Activated CD4-positive, alpha-beta T cell treated with anti-CD3 and anti-CD28 coated beads, Interleukin-2, amount 10 ng/mL, durations not matched to agents 24 days and 14 days (primary cell): ENCODE measurements at regions not wholly inside any gene's neighbourhood (a gene's known extent, or its start where the extent isn't known, plus 50 kb on each side); places are given as distances from the start of the nearest gene placed in this dataset.
"Not testable (repeated sequence)": the region's sequence is repeated elsewhere in the genome, so short reads cannot be mapped to it uniquely, and the experiment has no call there.

ENCODE experiments used
- DNase-seq: peaks from one replicate; pipeline ENCODE4 v3.0.0; 2022
- H3K27ac Mint-ChIP-seq: one replicate; pipeline ENCODE4 v1.8.0; 2022; ENCODE audit warnings: mild to moderate bottlenecking, mixed read lengths
- H3K27me3 Mint-ChIP-seq: one replicate; pipeline ENCODE4 v1.8.0; 2022; ENCODE audit warnings: mixed read lengths
- H3K36me3 Mint-ChIP-seq: one replicate; pipeline ENCODE4 v1.8.0; 2022; ENCODE audit warnings: low read depth, mild to moderate bottlenecking, mixed read lengths
- H3K4me1 Mint-ChIP-seq: one replicate; pipeline ENCODE4 v1.8.0; 2021; ENCODE audit warnings: mixed read lengths
- H3K4me3 Mint-ChIP-seq: one replicate; pipeline ENCODE4 v1.8.0; 2022; ENCODE audit warnings: mild to moderate bottlenecking, moderate library complexity, mixed read lengths
- H3K9me3 Mint-ChIP-seq: one replicate; pipeline ENCODE4 v1.8.0; 2021; ENCODE audit warnings: mixed read lengths
- intact Hi-C: fragments of 100-400 bp; cut with micrococcal nuclease; formaldehyde crosslinking; loops from one replicate; pipeline ENCODE4 v1.15.1; 2023

DNA sequence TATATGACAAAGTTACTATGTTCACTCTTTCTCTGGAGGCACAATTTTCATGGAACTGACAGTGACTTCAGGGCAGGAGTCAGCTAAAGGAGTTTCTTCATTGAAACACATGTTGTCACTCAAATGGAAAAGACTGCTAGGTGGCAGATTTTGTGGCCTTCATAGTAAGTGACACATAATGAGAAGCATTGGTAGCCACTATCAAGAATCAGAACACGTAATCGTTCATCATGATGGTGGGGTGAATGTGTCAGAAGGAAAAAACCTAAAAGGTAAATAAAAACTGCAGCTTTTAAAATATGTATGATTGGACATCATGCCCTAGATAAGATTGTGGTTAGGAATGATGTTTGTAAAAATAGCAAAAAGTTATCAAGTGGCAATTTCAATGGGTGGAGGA is 1491.0 kb downstream of the SI start:
- Mint-ChIP-seq H3K27me3 (no peaks in the 10 kb centered on the region), H3K27ac (no peak overlapping the region)

GRCh38 chr3:163582967-163583366 is 1495.3 kb downstream of the SI start:
- Mint-ChIP-seq H3K4me1 (no peaks in the 10 kb centered on the region), H3K27me3 (no peaks in the 10 kb centered on the region)
- intact Hi-C loops = no loop called here

More for the DNA sequence above, 1491.0 kb downstream of the SI start:
- DNase-seq = no peak
- H3K4me1 Mint-ChIP-seq = no peaks in the 10 kb centered on the region
- H3K9me3 Mint-ChIP-seq = peaks cover 13% of the 10 kb centered on the region
- H3K36me3 Mint-ChIP-seq = no peaks in the 10 kb centered on the region
- no peak overlapping the region for H3K4me3 Mint-ChIP-seq
- intact Hi-C loops = no loop called here

DNA sequence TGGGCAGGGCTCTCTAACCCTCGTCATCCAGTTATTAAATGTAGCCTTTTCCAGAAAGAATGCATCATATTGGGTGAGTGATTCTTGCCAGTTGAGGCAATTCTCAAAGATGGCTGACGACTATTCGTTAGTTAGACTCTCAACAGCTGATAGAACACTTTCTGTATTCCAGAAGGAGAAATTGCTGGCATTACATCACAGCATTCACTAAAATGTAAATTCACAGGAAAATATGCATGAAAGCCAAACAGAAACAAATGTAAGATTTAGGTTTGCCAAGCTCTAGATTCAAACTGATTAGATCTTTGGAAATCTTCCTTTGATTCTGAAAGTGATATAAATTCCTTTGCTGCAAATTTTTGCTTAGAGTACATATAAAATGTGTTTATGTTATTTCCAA is 1501.0 kb downstream of the SI start:
- Mint-ChIP-seq H3K9me3 (no peaks in the 10 kb centered on the region), H3K4me3 (no peak overlapping the region), H3K4me1 (no peaks in the 10 kb centered on the region), H3K27ac (no peak overlapping the region), H3K36me3 (no peaks in the 10 kb centered on the region), H3K27me3 (no peaks in the 10 kb centered on the region)
- intact Hi-C loops = no loop called here
- DNase-seq = no peak

More at GRCh38 chr3:163582967-163583366, 1495.3 kb downstream of the SI start:
- peaks cover 10% of the 10 kb centered on the region for H3K9me3 Mint-ChIP-seq
- H3K36me3 Mint-ChIP-seq = no peaks in the 10 kb centered on the region
- DNase-seq = no peak
- H3K27ac Mint-ChIP-seq = no peak overlapping the region
- no peak overlapping the region for H3K4me3 Mint-ChIP-seq

GRCh38 chr3:163576314-163576713 is 1502.0 kb downstream of the SI start:
- no peak for DNase-seq
- H3K27ac Mint-ChIP-seq = no peak overlapping the region
- H3K9me3 Mint-ChIP-seq = peaks cover 4% of the 10 kb centered on the region
- no peaks in the 10 kb centered on the region for H3K27me3 Mint-ChIP-seq
- intact Hi-C loops = no loop called here
- H3K4me1 Mint-ChIP-seq = no peaks in the 10 kb centered on the region
- H3K4me3 Mint-ChIP-seq = no peak overlapping the region
- H3K36me3 Mint-ChIP-seq = no peaks in the 10 kb centered on the region

GRCh38 chr3:163573324-163573723 is 1505.0 kb downstream of the SI start:
- Mint-ChIP-seq H3K36me3 (no peaks in the 10 kb centered on the region), H3K27me3 (no peaks in the 10 kb centered on the region), H3K27ac (no peak overlapping the region), H3K9me3 (peaks cover 5% of the 10 kb centered on the region), H3K4me3 (no peak overlapping the region), H3K4me1 (no peaks in the 10 kb centered on the region)
- no peak for DNase-seq
- intact Hi-C loops = no loop called here

DNA sequence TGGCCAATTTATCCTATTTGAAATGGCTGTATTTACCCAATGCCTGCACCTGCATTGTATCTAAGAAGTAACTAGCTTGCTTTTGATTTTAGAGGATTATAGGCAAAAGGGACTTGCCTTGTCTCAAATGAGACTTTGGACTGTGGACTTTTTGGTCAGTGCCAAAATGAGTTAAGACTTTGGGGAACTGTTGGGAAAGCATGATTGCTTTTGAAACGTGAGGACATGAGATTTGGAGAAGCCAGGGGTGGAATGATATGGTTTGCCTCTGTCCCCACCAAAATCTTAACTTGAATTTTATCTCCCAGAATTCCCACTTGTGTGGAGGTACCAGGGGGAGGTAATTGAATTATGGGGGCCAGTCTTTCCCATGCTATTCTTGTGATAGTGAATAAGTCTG is 1505.4 kb downstream of the SI start:
- H3K36me3 Mint-ChIP-seq = no peaks in the 10 kb centered on the region
- no peak for DNase-seq
- no peak overlapping the region for H3K4me3 Mint-ChIP-seq

GRCh38 chr3:163563485-163563884 is 1514.8 kb downstream of the SI start:
- Mint-ChIP-seq H3K4me3 (no peak overlapping the region), H3K27me3 (no peaks in the 10 kb centered on the region), H3K36me3 (no peaks in the 10 kb centered on the region), H3K4me1 (no peaks in the 10 kb centered on the region), H3K27ac (no peak overlapping the region), H3K9me3 (no peaks in the 10 kb centered on the region)
- intact Hi-C loops = no loop called here
- DNase-seq = no peak

More for the DNA sequence above, 1505.4 kb downstream of the SI start:
- Mint-ChIP-seq H3K4me1 (no peaks in the 10 kb centered on the region), H3K9me3 (peaks cover 5% of the 10 kb centered on the region), H3K27me3 (no peaks in the 10 kb centered on the region), H3K27ac (no peak overlapping the region)
- intact Hi-C loops = no loop called here

DNA sequence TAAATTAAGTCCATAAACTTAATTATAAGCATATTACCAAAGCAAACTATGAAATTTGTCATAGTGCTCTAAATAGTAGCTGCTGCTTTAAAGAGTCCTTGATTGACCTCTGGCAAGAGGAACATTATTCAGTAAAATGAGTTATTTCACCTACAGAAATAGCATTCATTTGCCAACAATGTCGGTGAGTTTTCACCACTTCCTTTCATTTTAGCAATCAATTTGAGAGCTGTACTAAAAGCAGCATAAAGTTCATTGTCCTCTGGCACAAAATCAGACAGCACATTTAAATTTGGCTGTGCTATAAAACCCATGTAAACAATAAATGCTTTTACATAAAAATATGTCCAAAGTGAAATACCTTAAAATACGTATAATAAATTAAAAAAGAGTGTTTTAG is 1515.7 kb downstream of the SI start:
- Mint-ChIP-seq H3K27ac (no peak overlapping the region), H3K4me3 (no peak overlapping the region), H3K4me1 (no peaks in the 10 kb centered on the region), H3K36me3 (no peaks in the 10 kb centered on the region), H3K9me3 (no peaks in the 10 kb centered on the region), H3K27me3 (no peaks in the 10 kb centered on the region)
- DNase-seq = no peak
- intact Hi-C loops = no loop called here

DNA sequence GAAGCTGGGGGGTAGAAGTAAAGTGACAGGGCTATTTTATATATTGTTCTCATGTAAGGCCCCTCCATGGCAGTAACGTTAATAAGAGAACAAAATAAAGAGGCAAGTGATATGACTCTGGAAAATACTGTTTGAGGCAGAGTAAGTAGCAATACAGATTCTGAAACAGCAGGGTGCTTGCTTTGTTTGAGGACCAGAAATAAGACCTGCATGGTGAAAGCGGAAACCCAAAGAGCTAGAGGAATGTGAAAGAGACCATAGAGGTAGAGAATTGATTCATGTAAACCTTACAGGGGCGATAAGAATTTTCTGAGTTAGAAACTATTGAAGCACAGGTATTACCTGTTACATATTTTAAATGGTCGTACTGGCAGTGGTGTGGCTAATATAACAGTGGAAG is 1517.1 kb downstream of the SI start:
- no peaks in the 10 kb centered on the region for H3K27me3 Mint-ChIP-seq
- H3K27ac Mint-ChIP-seq = no peak overlapping the region
- intact Hi-C loops = no loop called here
- H3K9me3 Mint-ChIP-seq = no peaks in the 10 kb centered on the region
- H3K4me1 Mint-ChIP-seq = no peaks in the 10 kb centered on the region
- no peak overlapping the region for H3K4me3 Mint-ChIP-seq
- DNase-seq = no peak
- no peaks in the 10 kb centered on the region for H3K36me3 Mint-ChIP-seq

DNA sequence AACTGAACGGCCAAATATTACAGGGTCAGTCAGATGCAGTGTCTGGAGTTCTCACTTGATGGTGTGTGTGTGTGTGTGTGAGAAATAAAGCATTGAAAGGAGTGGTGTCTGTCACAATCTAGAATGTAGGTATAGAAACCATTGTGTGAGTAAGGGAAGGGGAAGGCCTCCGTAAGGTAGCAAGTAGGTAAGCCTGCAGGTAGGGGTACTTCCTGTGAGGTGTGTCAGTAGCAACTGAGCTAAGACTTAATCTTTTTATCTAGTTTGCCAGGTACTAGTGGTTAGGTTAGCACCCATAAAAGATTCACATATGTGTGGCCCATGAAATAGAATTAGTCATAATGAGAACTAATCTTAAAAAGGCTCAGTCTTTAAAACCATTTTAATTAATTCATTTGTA is 1517.8 kb downstream of the SI start:
- DNase-seq = no peak
- Mint-ChIP-seq H3K36me3 (no peaks in the 10 kb centered on the region), H3K27me3 (no peaks in the 10 kb centered on the region), H3K4me1 (no peaks in the 10 kb centered on the region), H3K9me3 (no peaks in the 10 kb centered on the region), H3K4me3 (no peak overlapping the region), H3K27ac (no peak overlapping the region)
- intact Hi-C loops = no loop called here

GRCh38 chr3:163556813-163557523 is 1521.3 kb downstream of the SI start:
- H3K4me3 Mint-ChIP-seq = no peak overlapping the region
- no peaks in the 10 kb centered on the region for H3K9me3 Mint-ChIP-seq
- no peak overlapping the region for H3K27ac Mint-ChIP-seq
- no peaks in the 10 kb centered on the region for H3K36me3 Mint-ChIP-seq
- H3K4me1 Mint-ChIP-seq = no peaks in the 10 kb centered on the region
- no peak for DNase-seq
- intact Hi-C loops = no loop called here
- no peaks in the 10 kb centered on the region for H3K27me3 Mint-ChIP-seq

DNA sequence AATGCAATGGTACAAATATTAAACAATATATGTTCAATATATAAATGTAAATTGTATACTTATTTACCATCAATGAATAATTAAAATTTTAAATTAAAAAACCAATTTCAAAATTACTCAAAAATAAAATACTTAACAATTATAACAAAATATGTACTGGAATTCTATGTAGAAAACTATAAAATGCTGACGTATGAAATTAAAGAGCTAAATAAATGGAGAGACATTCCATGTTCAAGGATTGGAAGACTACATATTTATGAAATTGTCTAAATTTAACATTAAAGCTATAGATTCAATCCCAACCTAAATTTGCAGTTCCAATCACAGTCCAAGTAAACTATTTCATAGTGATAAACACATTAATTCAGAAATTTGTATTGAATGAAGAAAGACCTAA is 1522.4 kb downstream of the SI start:
- no peaks in the 10 kb centered on the region for H3K4me1 Mint-ChIP-seq
- no peak overlapping the region for H3K4me3 Mint-ChIP-seq
- intact Hi-C loops = no loop called here
- H3K27me3 Mint-ChIP-seq = no peaks in the 10 kb centered on the region
- no peaks in the 10 kb centered on the region for H3K36me3 Mint-ChIP-seq
- no peak overlapping the region for H3K27ac Mint-ChIP-seq
- DNase-seq = no peak
- no peaks in the 10 kb centered on the region for H3K9me3 Mint-ChIP-seq

DNA sequence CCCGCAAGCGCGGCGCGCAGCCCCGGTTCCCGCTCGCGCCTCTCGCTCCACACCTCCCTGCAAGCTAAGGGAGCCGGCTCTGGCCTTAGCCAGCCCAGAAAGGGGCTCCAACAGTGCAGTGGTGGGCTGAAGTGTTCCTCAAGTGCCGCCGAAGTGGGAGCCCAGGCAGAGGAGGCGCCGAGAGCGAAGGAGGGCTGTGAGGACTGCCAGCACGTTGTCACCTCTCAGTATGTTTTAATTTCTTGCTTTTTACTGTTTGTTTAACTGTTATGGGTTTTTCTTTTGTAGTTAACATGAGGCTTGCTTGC is 1525.7 kb downstream of the SI start:
- no peak for DNase-seq
- no peaks in the 10 kb centered on the region for H3K27me3 Mint-ChIP-seq
- H3K9me3 Mint-ChIP-seq = no peaks in the 10 kb centered on the region
- H3K36me3 Mint-ChIP-seq = no peaks in the 10 kb centered on the region
- H3K27ac Mint-ChIP-seq = no peak overlapping the region
- intact Hi-C loops = no loop called here
- no peaks in the 10 kb centered on the region for H3K4me1 Mint-ChIP-seq
- H3K4me3 Mint-ChIP-seq = no peak overlapping the region

DNA sequence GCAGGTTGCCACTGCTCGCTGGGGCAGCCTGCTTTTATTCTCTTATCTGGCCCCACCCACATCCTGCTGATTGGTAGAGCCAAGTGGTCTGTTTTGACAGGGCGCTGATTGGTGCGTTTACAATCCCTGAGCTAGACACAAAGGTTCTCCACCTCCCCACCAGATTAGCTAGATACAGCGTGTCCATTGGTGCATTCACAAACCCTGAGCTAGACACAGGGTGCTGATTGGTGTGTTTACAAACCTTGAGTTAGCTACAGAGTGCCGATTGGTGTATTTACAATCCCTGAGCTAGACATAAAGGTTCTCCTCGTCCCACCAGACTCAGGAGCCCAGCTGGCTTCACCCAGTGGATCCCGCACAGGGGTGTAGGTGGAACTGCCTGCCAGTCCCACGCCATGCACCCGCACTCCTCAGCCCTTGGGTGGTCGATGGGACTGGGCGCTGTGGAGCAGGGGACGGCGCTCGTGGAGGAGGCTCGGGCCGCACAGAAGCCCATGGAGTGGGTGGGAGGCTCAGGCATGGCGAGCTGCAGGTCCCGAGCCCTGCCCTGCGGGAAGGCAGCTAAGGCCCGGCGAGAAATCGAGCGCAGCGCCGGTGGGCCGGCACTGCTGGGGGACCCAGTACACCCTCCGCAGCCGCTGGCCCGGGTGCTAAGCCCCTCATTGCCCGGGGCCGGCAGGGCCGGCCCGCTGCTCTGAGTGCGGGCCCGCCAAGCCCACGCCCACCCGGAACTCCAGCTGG is 1526.2 kb downstream of the SI start:
- H3K4me3 Mint-ChIP-seq, intact Hi-C loops, H3K27ac Mint-ChIP-seq: not testable (repeated sequence)

DNA sequence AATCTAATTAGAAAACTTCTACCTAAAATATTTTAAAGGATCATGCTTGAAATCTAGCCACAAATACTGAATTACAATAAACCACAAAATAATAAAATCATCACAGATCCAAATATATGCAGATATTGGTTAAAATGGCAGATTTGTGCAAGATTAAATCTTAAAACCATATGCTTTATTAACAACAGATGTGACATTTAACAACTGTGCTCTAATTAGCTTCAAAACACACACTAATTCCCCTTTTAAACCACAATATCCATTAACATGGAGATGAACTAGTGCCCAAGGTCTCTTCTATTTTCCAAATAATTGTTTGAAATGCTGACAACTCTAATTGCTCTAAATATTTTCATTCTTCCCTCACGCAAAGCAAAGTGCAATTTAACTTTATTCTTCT is 1530.3 kb downstream of the SI start:
- no peaks in the 10 kb centered on the region for H3K36me3 Mint-ChIP-seq

More for the DNA sequence above, 1526.2 kb downstream of the SI start:
- DNase-seq, H3K27me3 Mint-ChIP-seq, H3K9me3 Mint-ChIP-seq, H3K4me1 Mint-ChIP-seq, H3K36me3 Mint-ChIP-seq: not testable (repeated sequence)

More for the DNA sequence above, 1530.3 kb downstream of the SI start:
- no peaks in the 10 kb centered on the region for H3K4me1 Mint-ChIP-seq
- H3K27me3 Mint-ChIP-seq = no peaks in the 10 kb centered on the region
- intact Hi-C loops = no loop called here
- no peak overlapping the region for H3K27ac Mint-ChIP-seq
- no peaks in the 10 kb centered on the region for H3K9me3 Mint-ChIP-seq
- DNase-seq = no peak
- H3K4me3 Mint-ChIP-seq = no peak overlapping the region
